ENCODE measurements at regions not wholly inside any gene's neighbourhood (a gene's known extent, or its start where the extent isn't known, plus 50 kb on each side); places are given as distances from the start of the nearest gene placed in this dataset.

GRCh38 chr18:10213526-10213925 is 240.9 kb upstream of the APCDD1 start:
- no peak for TF ChIP-seq ZNF624 (tag by site-specific recombination; IDR thresholded peaks at IDR 0.05)
- TF ChIP-seq, protein P1, sequence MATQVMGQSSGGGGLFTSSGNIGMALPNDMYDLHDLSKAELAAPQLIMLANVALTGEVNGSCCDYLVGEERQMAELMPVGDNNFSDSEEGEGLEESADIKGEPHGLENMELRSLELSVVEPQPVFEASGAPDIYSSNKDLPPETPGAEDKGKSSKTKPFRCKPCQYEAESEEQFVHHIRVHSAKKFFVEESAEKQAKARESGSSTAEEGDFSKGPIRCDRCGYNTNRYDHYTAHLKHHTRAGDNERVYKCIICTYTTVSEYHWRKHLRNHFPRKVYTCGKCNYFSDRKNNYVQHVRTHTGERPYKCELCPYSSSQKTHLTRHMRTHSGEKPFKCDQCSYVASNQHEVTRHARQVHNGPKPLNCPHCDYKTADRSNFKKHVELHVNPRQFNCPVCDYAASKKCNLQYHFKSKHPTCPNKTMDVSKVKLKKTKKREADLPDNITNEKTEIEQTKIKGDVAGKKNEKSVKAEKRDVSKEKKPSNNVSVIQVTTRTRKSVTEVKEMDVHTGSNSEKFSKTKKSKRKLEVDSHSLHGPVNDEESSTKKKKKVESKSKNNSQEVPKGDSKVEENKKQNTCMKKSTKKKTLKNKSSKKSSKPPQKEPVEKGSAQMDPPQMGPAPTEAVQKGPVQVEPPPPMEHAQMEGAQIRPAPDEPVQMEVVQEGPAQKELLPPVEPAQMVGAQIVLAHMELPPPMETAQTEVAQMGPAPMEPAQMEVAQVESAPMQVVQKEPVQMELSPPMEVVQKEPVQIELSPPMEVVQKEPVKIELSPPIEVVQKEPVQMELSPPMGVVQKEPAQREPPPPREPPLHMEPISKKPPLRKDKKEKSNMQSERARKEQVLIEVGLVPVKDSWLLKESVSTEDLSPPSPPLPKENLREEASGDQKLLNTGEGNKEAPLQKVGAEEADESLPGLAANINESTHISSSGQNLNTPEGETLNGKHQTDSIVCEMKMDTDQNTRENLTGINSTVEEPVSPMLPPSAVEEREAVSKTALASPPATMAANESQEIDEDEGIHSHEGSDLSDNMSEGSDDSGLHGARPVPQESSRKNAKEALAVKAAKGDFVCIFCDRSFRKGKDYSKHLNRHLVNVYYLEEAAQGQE (tag by site-specific recombination; IDR thresholded peaks at IDR 0.05) = no peak
- no peak for TF ChIP-seq ZNF621 (tag by site-specific recombination; IDR thresholded peaks at IDR 0.05)
- TF ChIP-seq CTCF (tag by site-specific recombination; IDR thresholded peaks at IDR 0.05) = no peak
- TF ChIP-seq, protein P2, sequence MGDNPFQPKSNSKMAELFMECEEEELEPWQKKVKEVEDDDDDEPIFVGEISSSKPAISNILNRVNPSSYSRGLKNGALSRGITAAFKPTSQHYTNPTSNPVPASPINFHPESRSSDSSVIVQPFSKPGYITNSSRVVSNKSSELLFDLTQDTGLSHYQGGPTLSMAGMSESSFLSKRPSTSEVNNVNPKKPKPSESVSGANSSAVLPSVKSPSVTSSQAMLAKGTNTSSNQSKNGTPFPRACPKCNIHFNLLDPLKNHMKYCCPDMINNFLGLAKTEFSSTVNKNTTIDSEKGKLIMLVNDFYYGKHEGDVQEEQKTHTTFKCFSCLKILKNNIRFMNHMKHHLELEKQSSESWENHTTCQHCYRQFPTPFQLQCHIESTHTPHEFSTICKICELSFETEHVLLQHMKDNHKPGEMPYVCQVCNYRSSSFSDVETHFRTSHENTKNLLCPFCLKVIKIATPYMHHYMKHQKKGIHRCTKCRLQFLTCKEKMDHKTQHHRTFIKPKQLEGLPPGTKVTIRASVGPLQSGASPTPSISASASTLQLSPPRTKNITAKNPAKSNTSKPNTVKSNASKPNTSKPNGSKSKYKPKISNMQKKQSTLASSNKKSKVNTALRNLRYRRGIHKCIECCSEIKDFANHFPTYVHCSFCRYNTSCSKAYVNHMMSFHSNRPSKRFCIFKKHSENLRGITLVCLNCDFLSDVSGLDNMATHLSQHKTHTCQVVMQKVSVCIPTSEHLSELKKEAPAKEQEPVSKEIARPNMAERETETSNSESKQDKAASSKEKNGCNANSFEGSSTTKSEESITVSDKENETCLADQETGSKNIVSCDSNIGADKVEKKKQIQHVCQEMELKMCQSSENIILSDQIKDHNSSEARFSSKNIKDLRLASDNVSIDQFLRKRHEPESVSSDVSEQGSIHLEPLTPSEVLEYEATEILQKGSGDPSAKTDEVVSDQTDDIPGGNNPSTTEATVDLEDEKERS (tag by site-specific recombination; IDR thresholded peaks at IDR 0.05) = no peak
- TF ChIP-seq ZNF239 (tag by site-specific recombination; IDR thresholded peaks at IDR 0.05) = no peak
- TF ChIP-seq, protein P3, sequence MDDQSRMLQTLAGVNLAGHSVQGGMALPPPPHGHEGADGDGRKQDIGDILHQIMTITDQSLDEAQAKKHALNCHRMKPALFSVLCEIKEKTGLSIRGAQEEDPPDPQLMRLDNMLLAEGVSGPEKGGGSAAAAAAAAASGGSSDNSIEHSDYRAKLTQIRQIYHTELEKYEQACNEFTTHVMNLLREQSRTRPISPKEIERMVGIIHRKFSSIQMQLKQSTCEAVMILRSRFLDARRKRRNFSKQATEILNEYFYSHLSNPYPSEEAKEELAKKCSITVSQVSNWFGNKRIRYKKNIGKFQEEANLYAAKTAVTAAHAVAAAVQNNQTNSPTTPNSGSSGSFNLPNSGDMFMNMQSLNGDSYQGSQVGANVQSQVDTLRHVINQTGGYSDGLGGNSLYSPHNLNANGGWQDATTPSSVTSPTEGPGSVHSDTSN (CRISPR knock-in tag; IDR thresholded peaks at IDR 0.05) = no peak
- TF ChIP-seq ZFP41 (tag by site-specific recombination; IDR thresholded peaks at IDR 0.05; ENCODE audit: borderline replicate concordance) = no peak
- no peak for TF ChIP-seq ZNF654 (tag by site-specific recombination; IDR thresholded peaks at IDR 0.05; ENCODE audit: low read depth)
- no peak for TF ChIP-seq ZSCAN23 (tag by site-specific recombination; IDR thresholded peaks at IDR 0.05)
